IPS-NIHi11 (cell line): ENCODE measurements at regions not wholly inside any gene's neighbourhood (a gene's known extent, or its start where the extent isn't known, plus 50 kb on each side); places are given as distances from the start of the nearest gene placed in this dataset.
"Not testable (repeated sequence)": the region's sequence is repeated elsewhere in the genome, so short reads cannot be mapped to it uniquely, and the experiment has no call there.

ENCODE experiments used
- DNase-seq: peaks from one replicate; pipeline ENCODE4 v3.0.0; 2012; ENCODE audit warnings: mixed read lengths, low spot score

GRCh38 chr1:110260194-110260593 is 50.1 kb downstream of the KCNC4 start:
- DNase-seq = no peak

GRCh38 chr1:110262296-110262695 is 52.2 kb downstream of the KCNC4 start:
- no peak for DNase-seq

GRCh38 chr1:110262846-110263631 is 52.9 kb downstream of the KCNC4 start:
- no peak for DNase-seq

- DNase-seq = no peak
Measured at GRCh38 chr1:110264430-110264829, 54.3 kb downstream of the KCNC4 start.

GRCh38 chr1:110265186-110265585 is 55.1 kb downstream of the KCNC4 start:
- DNase-seq = no peak

- no peak for DNase-seq
Measured at GRCh38 chr1:110266834-110267233, 56.7 kb downstream of the KCNC4 start.

GRCh38 chr1:110267260-110267659 is 57.1 kb downstream of the KCNC4 start:
- DNase-seq = no peak

- peak; percentile 35 for DNase-seq
Measured at GRCh38 chr1:110272045-110272444, 61.9 kb downstream of the KCNC4 start.

GRCh38 chr1:110273832-110274231 is 63.7 kb downstream of the KCNC4 start:
- not testable (repeated sequence) for DNase-seq

- no peak for DNase-seq
Measured at GRCh38 chr1:110280126-110280525, 59.1 kb upstream of the RBM15 start.

GRCh38 chr1:110280804-110281203 is 58.4 kb upstream of the RBM15 start:
- DNase-seq = no peak

GRCh38 chr1:110281363-110282290 is 57.5 kb upstream of the RBM15 start:
- no peak for DNase-seq

GRCh38 chr1:110282395-110282794 is 56.8 kb upstream of the RBM15 start:
- no peak for DNase-seq

- DNase-seq = no peak
Measured at GRCh38 chr1:110283677-110284076, 55.5 kb upstream of the RBM15 start.

GRCh38 chr1:110285316-110285715 is 53.9 kb upstream of the RBM15 start:
- no peak for DNase-seq

- no peak for DNase-seq
Measured at GRCh38 chr1:110286564-110286963, 52.6 kb upstream of the RBM15 start.

- DNase-seq = no peak
Measured at GRCh38 chr1:110288111-110288510, 51.1 kb upstream of the RBM15 start.
